ENCODE measurements at regions not wholly inside any gene's neighbourhood (a gene's known extent, or its start where the extent isn't known, plus 50 kb on each side); places are given as distances from the start of the nearest gene placed in this dataset.

DNA sequence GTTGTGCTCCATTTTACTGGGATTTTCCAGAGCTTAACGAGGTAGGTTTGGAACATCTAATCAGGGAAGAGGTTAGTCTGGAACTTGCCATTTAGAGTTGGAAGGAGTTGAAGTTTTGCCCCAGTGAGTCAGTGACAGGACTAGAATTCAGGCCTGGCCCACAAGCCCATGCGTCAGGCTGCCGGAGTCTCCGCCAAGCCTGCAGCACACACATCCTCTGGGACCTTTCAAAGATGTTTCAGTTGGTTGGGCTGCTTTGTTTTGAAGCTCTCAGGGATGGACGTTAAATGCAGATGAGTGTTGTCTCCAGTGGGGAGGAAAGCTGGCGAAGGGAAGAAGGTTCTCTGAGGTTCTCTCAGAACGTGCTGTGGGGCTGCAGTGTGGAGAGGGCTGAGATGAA lies 147.0 kb downstream of the PSAT1 start:
- Mint-ChIP-seq H3K36me3 (no peaks in the 10 kb centered on the region), H3K27me3 (ENCODE audit: low read depth in 3 of 3) (peaks cover 3 to 15% (median 6%) of the 10 kb centered on the region in 3 donors), H3K9me3 (peaks cover 0 to 7% (median 5%) of the 10 kb centered on the region in 7 donors), H3K4me3 (no peak overlapping the region), H3K4me1 (peaks cover 7% of the 10 kb centered on the region), H3K27ac (no peak overlapping the region)
- WGBS (ENCODE audit: insufficient coverage): 92% methylated on average over 6 of the region's 7 CpGs
- intact Hi-C loops (cut with micrococcal nuclease): no loop called here
- Histone ChIP-seq H3K9ac (ENCODE audit: insufficient read depth, low read length, poor library complexity, severe bottlenecking) (no peak overlapping the region), H2AFZ (ENCODE audit: insufficient read depth, low read depth, low read length, poor library complexity, severe bottlenecking) (no peak overlapping the region), H3K4me3 (replicated peaks in 1 of 3; ENCODE audit: low read depth in 2 of 3, low read length in 3 of 3) (no peak overlapping the region), H3K27ac (ENCODE audit: low read depth in 1 of 2, low read length in 2 of 2) (no peak overlapping the region), H4K20me1 (ENCODE audit: insufficient read depth, low read length) (no peaks in the 10 kb centered on the region), H3K4me2 (replicated peaks; ENCODE audit: extremely low read depth, low read length, poor library complexity, severe bottlenecking) (no peak overlapping the region), H3K9me3 (replicated peaks in 1 of 2; ENCODE audit: control insufficient read depth in 1 of 2, insufficient read depth in 1 of 2, low read length in 2 of 2) (peaks cover 0 to 3% of the 10 kb centered on the region in 2 donors), H3K36me3 (replicated peaks in 1 of 2; ENCODE audit: control insufficient read depth in 1 of 2, insufficient read depth in 2 of 2, low read length in 2 of 2) (no peaks in the 10 kb centered on the region), H3K79me2 (ENCODE audit: insufficient read depth, low read length) (no peaks in the 10 kb centered on the region), H3K27me3 (ENCODE audit: control insufficient read depth in 2 of 2, insufficient read depth in 2 of 2, low read length in 2 of 2) (no peaks in the 10 kb centered on the region), H3K4me1 (ENCODE audit: control insufficient read depth in 1 of 2, insufficient read depth in 2 of 2, low read length in 2 of 2) (no peaks in the 10 kb centered on the region)
- no peak for DNase-seq
- TF ChIP-seq, protein P1, sequence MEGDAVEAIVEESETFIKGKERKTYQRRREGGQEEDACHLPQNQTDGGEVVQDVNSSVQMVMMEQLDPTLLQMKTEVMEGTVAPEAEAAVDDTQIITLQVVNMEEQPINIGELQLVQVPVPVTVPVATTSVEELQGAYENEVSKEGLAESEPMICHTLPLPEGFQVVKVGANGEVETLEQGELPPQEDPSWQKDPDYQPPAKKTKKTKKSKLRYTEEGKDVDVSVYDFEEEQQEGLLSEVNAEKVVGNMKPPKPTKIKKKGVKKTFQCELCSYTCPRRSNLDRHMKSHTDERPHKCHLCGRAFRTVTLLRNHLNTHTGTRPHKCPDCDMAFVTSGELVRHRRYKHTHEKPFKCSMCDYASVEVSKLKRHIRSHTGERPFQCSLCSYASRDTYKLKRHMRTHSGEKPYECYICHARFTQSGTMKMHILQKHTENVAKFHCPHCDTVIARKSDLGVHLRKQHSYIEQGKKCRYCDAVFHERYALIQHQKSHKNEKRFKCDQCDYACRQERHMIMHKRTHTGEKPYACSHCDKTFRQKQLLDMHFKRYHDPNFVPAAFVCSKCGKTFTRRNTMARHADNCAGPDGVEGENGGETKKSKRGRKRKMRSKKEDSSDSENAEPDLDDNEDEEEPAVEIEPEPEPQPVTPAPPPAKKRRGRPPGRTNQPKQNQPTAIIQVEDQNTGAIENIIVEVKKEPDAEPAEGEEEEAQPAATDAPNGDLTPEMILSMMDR (IDR thresholded peaks at IDR 0.05): no peak

DNA sequence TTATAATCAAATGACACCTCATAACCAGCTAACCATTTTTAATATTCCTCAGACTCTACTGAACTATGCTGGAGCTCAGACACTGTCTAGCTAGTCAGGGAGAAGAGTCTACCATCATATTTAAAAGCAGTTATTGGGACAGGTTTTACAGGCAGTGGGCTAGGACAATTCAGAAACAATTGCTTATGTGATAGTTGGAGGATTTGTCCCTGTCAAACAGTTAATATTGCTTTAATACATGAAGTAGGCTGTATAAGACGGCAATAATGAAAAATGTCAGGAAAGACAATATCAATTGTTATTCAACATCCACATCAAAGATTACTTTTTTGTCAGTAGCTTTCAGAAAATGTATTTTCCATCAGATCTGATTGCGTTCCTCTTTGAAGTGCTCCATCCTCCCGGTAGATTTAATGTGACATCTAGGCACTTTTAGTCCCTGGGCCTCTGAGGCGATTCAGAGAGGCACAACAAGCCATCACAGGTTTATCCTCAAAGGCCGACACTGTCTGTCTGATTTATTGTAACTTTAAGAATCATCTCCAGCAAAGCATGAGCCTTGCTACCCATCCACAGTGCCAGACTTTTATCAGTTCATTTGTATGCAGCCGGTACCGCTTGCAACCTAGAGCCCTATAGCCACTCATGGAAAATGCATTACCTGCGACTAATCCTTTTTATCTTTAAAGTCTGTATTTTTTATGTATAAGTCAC lies 152.2 kb downstream of the PSAT1 start:
- no peak overlapping the region for H2AFZ ChIP-seq (ENCODE audit: insufficient read depth, low read depth, low read length, poor library complexity, severe bottlenecking)
- H3K27me3 Mint-ChIP-seq (ENCODE audit: low read depth in 3 of 3): peaks cover 0 to 2% (median 1%) of the 10 kb centered on the region in 3 donors
- H4K20me1 ChIP-seq (ENCODE audit: insufficient read depth, low read length): no peaks in the 10 kb centered on the region
- DNase-seq: no peak
- H3K4me2 ChIP-seq (replicated peaks; ENCODE audit: extremely low read depth, low read length, poor library complexity, severe bottlenecking): no peak overlapping the region
- H3K79me2 ChIP-seq (ENCODE audit: insufficient read depth, low read length): no peaks in the 10 kb centered on the region
- H3K9ac ChIP-seq (ENCODE audit: insufficient read depth, low read length, poor library complexity, severe bottlenecking): no peak overlapping the region
- TF ChIP-seq, protein P1 (IDR thresholded peaks at IDR 0.05): no peak
- 94% methylated on average over 3 of the region's 8 CpGs for WGBS (ENCODE audit: insufficient coverage)
- H3K36me3 Mint-ChIP-seq: no peaks in the 10 kb centered on the region
- H3K36me3 ChIP-seq (replicated peaks in 1 of 2; ENCODE audit: control insufficient read depth in 1 of 2, insufficient read depth in 2 of 2, low read length in 2 of 2): no peaks in the 10 kb centered on the region
- H3K4me3 ChIP-seq (replicated peaks in 1 of 3; ENCODE audit: low read depth in 2 of 3, low read length in 3 of 3): no peak overlapping the region
- intact Hi-C loops (cut with micrococcal nuclease): no loop called here
- H3K27me3 ChIP-seq (ENCODE audit: control insufficient read depth in 2 of 2, insufficient read depth in 2 of 2, low read length in 2 of 2): no peaks in the 10 kb centered on the region
- no peaks in the 10 kb centered on the region for H3K4me1 Mint-ChIP-seq
- H3K27ac ChIP-seq (ENCODE audit: low read depth in 1 of 2, low read length in 2 of 2): no peak overlapping the region
- H3K27ac Mint-ChIP-seq: no peak overlapping the region
- H3K9me3 Mint-ChIP-seq: peaks cover 0 to 8% (median 5%) of the 10 kb centered on the region in 7 donors
- H3K4me3 Mint-ChIP-seq: no peak overlapping the region
- peaks cover 0 to 3% of the 10 kb centered on the region in 2 donors for H3K9me3 ChIP-seq (replicated peaks in 1 of 2; ENCODE audit: control insufficient read depth in 1 of 2, insufficient read depth in 1 of 2, low read length in 2 of 2)
- no peaks in the 10 kb centered on the region for H3K4me1 ChIP-seq (ENCODE audit: control insufficient read depth in 1 of 2, insufficient read depth in 2 of 2, low read length in 2 of 2)

All from CD14-positive monocyte (primary cell).